Activated T-cell treated with anti-CD3 and anti-CD28 coated beads for 4 hours (primary cell): ENCODE measurements at regions not wholly inside any gene's neighbourhood (a gene's known extent, or its start where the extent isn't known, plus 50 kb on each side); places are given as distances from the start of the nearest gene placed in this dataset.

Experiments
- DNase-seq: peaks from one replicate; pipeline ENCODE4 v3.0.0-alpha.2; 2020

DNA sequence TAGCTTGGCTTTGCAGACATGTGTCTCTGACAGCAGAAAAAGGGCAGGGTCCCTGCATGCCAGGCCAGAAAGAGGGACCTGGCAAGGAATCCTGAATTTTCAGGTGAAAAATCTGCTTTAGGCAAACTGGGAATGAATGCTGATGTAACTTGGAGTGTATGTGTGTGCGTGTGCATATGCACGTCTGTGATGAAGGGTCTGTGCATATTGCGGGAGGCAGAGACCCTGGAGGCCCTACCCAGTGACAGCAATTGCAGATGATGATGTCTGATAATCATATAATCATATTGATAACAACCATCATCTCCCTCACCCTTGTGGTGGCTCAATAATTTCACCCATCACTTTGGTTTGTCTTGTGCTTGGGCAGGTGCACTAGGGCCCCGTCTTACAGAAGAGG is 80.7 kb upstream of the SDK2 start:
- no peak for DNase-seq

DNA sequence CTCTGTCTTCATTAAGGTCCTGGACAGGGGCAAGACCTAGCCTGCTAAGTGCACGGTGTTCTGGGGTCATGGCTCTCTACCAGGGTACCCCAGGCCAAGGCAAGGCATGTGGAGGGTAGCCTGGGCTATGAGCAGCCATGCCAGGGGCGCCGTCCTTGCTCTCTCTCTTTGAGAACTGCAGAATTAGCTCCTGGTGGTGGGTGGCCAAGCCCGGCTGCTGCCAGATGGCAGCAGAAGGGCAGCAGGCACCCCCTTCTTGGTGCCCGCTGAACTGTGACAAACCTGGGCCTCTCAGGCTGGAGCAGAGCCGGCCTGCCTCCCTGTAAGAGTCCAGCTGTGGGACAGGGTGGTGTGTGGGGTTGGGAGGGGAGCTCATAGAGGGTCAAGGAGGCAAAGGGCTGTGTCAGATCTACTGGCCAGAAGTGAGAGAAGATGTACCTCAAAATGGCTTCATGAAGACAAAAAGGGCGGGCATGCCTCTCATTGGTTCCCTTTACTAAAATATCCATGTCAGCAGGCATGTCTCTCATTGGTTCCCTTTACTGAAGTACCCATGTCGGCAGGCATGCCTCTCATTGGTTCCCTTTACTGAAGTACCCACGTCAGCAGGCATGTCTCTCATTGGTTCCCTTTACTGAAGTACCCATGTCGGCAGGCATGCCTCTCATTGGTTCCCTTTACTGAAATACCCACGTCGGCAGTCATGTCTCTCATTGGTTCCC is 81.7 kb upstream of the SDK2 start:
- no peak for DNase-seq

DNA sequence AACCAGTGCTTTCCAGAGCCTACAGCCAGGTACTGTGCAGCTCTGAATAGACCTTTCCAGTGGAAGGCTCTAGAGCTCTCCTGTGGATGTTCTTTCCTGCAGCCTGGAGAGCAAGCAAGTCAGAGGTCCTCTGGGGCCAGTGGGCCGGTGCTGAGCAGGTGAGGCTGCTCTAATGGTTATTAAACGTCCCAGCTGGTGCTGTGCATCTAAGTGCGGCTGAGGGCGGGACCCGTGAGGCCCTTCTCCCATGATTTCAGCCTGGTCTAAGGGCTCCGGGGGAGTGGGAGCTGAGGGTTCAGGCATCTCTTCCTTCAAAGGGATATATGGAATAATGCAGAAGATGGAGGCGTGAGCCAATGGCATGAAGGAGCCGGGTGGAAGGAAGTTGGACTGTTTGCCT is 83.7 kb upstream of the SDK2 start:
- no peak for DNase-seq

DNA sequence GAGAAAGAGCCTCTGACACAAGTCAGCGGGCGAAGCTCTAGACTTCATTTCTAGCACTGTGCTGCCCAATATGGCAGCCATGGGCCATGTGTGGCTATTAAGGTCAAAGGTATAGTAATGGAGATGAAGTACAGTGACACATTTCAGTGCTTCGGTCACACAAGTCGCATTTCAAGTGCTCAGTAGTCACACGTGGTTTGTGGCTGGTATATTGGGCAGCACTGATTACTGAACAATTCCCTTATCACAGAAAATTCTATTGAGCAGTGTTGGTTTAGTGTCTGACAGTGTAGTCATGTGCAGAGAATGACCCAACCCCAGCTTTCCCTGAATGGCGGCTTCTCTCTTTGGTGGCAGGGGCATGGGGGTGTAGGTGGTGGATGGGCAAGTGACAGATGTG is 84.9 kb upstream of the SDK2 start:
- no peak for DNase-seq

DNA sequence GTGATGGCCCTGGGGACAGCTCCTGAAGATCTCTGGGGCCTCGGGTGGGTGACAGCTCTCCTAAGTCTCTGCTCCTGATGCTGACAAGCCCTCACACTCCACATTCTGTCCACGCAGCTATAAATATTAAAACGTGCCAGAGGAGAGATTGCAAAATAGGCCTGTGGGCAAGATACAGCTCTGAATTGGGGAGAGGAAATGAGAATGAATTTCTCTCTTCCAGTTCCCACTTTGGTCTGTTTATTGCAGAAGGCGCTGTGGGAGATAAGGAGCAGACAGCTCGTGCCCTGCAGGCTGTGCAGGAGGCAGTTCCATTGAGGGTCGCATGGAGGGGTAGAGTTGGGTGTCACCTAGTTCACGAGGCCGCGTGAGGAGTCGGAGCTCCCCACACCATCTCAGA is 87.5 kb upstream of the SDK2 start:
- no peak for DNase-seq

DNA sequence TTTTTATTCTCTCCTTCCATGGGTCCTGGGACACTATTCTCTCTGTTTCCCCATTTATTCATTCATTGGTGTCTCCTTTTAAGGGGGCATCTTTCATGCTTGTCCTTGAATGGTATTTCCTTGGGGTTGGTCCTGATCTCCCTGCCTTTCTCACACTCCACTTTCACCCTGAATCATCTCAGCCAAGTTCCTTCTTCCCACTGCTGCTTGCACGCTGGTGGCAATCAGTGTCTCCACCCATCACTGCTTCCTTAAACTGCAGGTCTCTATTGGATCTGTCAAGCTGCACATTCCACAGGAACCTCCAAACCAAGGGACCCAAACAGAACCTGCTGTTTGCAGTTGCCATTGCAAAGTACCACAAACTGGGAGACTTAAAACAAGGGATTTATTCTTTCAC is 89.3 kb upstream of the SDK2 start:
- no peak for DNase-seq

DNA sequence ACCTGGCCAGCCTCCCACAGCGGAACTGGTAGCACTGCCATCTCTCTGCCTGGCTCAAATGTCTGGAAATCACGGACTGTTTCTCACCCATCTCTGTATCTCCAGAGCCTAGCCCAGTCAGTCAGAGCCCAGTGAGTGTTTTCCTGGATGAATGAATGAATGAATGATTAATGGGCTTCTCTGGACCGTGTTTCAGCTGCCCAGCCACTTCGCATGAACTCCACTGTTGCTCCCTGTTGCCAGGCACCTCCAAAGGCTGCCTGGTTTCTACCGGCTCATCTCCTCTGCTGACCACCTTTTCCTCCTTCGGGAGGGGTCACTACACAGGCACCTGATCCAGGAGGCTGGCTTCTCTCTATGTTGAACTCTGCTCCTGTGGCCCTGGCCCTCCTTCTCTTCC is 91.0 kb upstream of the SDK2 start:
- DNase-seq, result no peak

DNA sequence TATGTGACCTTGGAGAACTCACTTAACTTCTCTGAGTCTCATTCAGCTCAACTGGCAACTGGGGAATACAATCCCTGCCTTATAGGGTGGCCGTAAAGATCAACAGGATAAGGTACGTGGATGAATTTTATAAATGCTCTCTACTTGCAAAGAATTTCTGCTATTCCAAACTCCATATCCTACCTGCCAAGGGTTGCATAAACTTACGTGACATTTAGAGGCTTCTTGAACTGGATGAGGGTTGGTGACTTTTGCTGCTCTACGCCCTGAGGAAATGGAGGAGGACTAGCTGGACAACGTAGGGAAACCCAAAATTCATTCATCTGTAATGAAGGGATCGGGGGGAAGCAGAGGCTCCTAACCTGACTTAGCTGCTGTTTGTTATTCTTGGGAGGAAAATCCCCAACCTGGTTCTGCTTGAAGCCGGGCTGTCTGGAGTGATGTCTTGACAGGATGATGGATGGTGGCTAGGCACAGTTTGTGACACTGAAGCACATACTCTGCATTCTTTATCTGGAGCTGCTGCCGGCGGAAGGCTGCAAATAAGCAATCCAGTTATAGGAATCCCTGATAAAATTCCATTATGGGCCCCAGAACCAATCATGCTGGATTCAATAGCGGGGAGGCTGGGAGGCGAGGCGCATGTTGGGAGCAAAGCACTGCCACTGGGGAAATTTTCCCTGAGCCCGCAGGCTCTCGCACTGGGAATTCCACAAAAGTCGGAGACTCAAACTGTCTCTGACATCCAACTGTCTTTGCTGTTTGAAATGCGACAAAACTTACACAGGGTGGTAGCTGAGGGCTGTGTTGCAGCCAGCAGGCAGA is 94.7 kb upstream of the SDK2 start:
- DNase-seq, result no peak

DNA sequence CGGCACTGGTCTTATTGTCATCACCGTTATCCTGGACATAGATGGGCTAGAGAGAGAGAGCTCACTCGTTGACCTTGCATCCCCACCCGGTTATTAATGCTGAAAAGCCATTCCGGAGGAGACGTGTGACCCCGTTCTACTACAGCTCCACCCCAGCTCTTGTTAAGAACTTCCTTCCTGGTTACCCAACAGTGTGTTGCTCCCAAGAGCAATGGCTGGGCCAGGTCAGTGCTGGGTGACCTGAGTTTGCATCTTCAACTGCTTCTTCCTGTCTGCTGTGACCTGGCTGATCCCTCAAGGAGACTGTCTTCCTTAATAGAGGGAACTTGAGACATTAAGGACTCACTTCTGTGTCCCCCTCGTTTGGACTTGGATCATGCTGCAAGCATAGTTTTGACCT is 96.1 kb upstream of the SDK2 start:
- DNase-seq, result no peak

DNA sequence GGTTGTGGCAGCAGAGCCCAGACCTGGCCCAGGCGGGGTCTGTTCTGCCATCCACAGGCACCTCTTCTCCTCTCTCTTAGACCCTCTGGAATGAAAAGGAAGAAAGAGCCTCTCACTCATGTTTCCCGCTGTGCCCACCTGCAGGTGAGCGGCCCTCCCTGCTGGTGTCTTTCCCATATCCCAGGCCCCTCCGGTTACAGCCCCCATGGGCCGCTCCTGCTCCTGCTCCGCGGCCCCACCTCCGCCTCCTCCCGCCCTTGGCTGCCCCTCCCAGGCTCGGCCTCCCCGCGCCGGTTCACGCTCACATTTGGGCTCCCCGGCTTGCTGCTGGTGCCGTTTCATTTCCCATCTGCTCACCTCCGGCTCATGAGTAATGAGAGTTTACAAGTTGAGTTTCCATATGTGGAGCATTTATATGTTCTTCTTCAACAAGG is 98.7 kb upstream of the SDK2 start:
- DNase-seq, result no peak

DNA sequence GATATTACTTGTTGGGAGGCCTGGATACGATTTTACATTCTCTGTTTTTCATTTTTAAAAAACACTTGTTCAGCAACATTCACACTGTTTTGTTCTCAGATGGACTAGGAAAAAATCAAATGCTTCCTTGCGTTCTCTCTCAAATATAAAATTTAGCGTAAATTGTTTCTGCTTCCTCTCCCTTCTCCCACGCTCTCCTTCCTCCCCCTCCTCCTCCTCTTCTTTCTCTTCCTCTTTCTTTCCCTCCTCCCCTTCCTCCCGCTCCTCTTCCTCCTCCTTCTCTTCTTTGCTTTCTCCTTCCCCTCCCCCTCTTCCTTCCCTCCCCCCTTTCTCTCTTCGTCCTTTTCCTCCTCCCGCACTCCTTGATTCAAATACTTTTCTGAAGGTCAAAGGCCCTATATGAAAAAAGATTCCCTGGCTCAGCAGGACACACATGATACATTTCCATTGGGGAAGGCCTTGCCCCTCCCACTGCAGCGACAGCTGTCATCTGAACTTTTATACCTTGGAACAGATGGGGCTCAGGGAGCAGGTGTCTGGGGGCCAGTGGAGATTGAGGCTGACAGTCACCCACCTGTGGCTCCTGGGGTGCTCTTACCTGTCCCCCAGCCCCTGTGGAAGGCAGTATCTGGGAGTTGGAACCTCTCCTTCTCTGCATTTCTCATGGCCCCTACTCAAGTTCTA is 99.4 kb upstream of the SDK2 start:
- no peak for DNase-seq

DNA sequence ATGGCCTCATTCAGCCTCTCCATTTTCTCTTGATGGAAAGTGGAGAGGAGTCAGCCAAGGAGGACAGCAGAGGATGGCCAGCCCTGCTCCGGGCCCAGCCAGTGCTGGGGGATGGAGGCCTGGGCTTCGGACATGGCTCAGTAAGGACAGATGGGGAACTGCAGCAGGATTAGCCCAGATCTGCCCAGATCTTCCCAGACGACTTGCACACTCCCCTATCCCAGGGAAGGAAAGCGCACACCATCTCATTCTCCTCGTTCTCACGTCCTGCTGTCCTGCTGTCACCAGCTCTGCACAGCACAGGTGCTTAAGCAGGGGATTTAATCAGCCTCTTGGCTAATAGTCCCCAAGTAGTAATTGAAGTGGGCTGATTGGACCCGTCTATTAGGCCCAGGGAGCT is 100.2 kb upstream of the SDK2 start:
- DNase-seq, result no peak

DNA sequence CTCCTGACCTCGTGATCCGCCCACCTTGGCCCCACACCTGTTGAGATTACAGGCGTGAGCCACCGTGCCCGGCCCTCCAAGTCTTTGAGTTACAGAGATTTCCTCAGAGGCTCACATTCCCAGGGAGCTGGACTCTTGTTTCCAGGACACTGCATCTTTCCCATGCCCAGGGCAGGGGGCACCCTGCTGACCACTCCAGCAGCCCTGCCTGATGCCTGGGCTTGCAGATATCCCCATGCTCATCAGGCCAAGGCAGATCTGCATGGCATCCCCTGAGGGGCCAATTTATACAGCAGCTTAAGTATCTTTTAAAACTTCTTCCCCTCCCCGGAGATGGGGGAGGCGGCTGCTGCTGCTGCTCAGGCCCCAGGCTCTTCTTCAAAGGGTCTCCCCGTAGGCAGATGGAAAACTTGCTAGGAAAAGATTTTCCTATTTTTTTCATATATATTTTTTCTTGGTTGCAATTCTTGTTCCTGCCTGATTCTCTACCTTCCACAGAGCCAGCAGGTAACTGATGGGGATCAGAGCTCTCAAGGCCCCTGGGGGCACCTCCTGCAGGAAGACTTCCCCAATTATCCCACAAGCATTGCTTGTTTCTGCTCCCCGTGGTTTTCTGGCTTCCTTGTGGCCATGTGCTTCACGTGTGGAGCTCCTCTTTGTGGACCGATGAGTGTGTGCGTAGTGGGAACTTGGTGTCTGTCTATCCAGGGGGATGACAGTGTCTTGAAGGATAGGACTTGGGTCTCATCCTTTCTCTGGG is 102.2 kb upstream of the SDK2 start:
- no peak for DNase-seq

DNA sequence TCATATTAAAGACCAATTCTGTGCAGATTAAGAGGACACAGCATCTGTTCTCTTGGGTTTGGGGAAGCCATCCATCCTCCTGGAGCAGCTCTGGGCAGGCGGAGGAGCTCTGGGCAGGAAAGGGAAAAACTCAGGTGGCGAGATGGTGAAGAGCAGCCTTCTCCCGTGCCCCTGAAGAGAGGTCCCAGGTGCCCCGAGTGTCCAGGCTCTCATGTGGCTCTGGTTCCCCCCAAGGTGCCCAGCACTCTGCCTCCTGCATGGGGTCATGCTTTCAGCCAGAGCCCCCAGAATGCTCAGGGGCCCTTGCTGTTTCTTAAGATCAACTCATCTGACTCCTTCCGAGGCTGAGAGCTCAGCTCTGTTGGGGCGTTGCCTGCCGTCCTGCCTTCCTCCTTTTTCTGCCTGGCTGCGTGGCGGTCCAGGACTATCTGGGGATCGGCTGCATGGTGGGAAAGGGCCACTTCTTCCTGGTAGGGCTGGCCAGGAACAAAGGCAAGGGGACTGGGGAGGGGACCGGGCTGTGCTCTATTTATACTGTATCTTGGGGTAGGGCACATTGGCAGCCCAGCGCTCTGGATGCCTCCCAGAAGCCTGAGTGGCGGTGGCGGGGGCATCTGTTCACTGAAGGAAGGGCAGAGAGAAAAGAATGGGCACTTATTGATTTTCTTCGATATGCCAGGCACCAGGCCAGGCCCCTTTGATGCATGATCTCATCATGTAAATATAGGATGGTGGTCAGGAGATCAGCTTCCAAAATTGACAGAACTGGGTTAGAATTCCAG is 103.2 kb upstream of the SDK2 start:
- no peak for DNase-seq

DNA sequence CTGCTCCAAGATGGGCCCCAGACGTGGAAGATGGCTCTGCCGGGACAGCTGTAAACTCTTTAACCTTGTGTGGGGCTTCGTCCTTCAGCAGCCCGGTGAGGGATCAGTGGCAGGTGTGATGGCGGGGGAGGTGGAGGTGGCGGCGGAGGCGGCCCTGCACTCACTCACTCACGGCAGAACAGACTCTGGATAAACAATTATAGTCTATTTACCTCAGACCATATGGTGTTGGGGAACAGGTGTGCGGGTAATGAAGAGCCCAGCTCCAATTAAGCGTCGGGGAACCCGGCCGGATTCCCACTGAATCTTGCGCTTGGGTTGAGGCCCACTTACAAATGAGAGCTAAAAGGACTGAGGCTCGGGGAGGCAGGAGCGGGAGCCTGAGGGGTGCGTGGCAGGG is 104.3 kb upstream of the SDK2 start:
- DNase-seq, result no peak

DNA sequence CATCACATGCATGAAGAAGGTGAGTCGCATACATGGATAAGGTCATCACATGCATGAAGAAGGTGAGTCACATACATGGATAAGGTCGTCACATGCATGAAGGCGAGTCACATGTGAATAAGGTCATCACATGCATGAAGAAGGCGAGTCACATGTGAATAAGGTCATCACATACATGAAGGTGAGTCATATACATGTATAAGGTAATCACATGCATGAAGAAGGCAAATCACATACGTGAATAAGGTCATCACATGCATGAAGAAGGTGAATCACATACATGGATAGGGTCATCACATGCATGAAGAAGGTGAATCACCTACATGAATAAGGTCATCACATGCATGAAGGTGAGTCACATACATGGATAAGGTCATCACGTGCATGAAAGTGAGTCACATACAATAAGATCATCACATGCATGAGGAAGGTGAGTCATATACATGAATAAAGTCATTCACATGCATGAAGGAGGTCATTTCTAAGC is 105.1 kb upstream of the SDK2 start:
- no peak for DNase-seq

DNA sequence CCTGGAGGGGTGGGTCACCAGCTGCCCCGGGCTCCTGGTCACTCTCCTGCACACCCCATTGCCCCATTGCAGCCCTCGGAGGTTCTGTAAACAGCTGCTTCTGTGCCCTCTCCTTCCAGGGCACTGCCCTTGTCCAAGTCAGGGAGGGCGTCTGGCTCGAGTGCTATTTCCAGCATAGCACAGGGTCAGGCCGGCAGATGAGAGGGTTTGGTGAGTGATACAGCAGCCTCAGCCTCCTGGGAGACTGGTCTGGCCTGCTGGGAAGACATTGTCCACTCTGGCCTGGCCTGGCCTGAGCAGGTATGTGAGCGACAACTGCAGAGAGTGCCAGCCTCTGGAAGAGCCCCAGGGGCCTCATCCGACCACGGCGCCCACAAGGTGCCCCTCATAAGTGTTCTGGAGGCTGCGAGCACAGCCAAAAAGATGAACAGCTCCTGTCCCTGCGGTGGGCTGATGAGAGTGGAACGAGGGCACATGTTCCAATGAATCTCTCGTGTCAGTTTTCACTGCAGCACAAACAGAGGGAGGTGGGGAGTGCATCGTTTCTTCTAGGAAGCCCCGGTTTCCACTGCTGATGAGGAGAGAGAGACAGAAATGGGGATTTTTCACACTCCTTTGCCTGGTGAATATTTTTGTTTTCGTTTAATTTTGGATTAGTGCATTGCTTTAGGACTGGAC is 105.8 kb upstream of the SDK2 start:
- DNase-seq, result no peak

DNA sequence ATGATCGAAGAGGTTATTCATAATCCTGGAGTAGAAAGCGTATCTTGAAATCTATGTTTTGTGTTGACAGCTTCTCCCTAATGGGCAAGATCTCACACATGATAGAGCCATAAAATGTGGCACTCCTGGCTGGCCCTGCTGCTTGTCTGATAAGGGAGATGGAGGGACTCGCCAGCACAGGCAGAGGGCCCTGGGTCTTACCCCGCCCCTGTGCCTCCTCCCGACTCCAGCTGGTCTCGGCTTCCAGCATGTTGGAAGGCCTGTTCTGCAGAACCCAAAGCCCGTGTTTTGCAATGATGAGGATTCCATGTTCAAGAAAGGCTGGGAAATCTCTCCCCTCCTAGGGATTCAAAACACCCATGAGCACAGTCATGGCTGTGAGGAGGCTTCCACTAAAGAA is 106.7 kb upstream of the SDK2 start:
- DNase-seq, result no peak

DNA sequence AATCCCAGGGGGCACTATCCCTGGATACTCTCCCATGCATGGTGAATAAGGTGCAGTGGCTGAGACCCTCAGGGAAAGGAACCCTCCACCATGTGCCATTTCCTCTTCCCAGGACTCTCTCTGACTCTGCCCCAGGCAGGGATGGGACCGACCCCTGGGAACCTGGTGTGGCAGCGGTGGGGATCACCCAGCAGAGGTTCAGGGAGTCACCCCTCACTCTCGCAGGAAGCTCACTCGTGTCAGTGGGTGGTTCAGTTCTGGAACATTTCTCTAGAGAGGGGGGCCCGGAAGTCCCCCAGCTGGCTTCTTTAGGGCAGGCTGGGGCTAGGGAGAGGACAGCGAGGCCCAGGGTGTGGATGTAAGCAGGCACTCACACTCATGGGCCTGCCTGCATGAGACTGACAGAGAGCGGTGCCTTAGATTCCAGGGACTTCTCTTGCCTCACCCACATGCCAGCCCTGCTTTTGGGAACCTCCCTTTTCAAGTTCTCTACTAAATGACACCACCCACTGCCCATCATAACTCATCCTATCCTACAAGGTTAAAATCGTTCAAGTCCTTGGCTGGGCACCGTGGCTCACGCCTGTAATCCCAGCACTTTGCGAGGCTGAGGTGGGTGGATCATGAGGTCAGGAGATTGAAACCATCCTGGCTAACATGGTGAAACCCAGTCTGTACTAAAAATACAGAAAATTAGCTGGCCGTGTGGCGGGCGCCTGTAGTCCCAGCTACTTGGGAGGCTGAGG is 109.7 kb upstream of the SDK2 start:
- no peak for DNase-seq

DNA sequence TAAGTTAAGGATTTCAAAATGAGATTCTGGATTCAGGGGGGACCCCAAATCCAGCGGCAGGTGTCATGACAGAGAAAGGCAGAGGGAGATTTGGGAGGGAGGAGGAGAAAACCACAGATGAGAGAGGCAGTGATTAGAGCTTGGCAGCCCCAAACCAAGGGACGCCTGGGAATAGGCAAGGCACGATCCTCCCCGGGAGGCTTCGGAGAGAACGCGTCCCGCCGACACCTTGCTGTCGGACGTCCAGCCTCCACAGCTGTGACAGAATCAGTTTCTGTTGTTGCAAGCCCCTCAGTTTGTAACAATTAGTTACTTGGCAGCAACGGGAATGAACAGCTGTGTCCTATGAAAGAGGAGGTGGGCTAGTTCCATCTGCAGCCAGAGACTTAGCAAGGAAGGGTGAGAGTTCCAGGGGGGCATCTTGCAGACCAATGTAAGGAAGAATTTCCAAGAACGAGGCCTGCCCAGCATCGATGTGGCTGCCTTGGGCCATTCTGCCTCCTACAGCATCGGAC is 110.7 kb upstream of the SDK2 start:
- DNase-seq, result no peak

DNA sequence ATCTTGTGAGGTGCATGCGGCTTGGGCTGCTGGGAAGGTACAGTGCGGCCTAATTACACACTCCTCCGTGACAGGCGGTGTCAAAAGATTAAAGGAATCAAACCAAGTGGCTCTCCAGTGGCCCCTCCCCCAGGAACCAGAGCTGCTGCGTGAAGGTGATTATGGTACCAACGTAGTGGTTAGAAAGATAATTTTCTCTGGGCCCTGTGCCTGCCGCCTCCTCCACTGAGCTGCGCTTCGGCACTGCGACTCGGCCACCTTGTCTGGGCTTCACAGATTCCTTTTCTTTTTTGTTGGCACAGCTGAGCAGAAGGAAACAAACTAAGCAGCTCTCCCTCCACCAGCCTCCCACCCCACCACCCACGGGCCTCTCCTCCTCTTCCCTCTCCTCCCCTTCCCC is 113.2 kb upstream of the SDK2 start:
- DNase-seq, result no peak
